NCI-H2227 treated with DMSO at 0.1 percent for 48 hours (cell line): ENCODE measurements at regions not wholly inside any gene's neighbourhood (a gene's known extent, or its start where the extent isn't known, plus 50 kb on each side); places are given as distances from the start of the nearest gene placed in this dataset.

Experiments
- DNase-seq: peaks from one replicate; lab custom pipeline; 2025; lab: John Stamatoyannopoulos, UW

DNA sequence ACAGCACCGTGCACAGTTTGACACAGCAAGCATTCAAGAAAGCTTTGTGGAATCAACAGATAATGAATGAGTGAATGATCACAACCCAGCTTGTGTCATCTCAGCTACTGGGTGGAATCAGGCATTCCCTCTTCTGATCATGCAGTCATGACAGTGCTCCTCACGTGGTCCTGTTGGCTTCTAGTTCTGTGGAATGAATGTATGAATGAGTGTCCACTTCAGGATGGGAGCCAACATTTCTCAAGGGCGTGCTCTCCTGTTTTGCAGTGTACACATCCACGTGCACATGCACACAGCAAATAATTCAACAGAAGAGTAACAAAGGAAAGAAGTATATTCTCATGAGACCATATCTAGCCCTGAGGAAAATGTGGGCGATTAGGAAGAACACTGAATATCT, 133.1 kb upstream of the NPVF start:
- no peak for DNase-seq

- DNase-seq = no peak
Measured at GRCh38 chr7:25361863-25362262, 133.6 kb upstream of the NPVF start.

DNA sequence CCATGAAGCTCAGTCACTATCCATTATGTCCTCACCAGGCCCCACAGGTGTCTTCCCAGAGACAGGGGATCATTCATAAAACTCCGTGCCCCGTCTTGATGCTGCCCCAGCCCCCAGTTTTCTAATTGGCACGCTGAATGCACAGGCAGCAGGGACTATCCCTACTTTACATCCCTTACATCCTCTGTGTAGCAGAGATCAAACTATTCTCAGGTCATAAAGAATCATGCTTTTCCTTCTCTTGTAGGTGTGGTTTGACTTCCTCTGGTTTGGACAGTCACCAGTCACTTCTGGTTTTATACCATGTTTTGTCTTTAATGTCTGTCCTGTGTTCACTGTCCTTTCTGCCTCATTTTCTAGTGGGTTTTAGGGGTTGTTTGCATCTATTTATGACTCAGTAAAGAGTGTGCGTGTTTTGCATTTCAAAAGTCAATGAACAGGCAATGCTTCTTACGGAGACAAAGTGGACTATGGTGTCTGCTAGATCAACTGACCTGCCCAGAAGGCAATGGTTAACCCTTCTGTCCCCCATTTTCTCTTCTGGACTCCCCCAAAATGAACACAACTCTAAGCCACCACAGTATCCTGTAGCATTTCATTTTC, 140.4 kb upstream of the NPVF start:
- DNase-seq = no peak

GRCh38 chr7:25369786-25370185, 141.5 kb upstream of the NPVF start:
- DNase-seq = no peak

- no peak for DNase-seq
Measured at GRCh38 chr7:25371972-25372371, 143.7 kb upstream of the NPVF start.

GRCh38 chr7:25375805-25376600, 147.7 kb upstream of the NPVF start:
- no peak for DNase-seq

DNA sequence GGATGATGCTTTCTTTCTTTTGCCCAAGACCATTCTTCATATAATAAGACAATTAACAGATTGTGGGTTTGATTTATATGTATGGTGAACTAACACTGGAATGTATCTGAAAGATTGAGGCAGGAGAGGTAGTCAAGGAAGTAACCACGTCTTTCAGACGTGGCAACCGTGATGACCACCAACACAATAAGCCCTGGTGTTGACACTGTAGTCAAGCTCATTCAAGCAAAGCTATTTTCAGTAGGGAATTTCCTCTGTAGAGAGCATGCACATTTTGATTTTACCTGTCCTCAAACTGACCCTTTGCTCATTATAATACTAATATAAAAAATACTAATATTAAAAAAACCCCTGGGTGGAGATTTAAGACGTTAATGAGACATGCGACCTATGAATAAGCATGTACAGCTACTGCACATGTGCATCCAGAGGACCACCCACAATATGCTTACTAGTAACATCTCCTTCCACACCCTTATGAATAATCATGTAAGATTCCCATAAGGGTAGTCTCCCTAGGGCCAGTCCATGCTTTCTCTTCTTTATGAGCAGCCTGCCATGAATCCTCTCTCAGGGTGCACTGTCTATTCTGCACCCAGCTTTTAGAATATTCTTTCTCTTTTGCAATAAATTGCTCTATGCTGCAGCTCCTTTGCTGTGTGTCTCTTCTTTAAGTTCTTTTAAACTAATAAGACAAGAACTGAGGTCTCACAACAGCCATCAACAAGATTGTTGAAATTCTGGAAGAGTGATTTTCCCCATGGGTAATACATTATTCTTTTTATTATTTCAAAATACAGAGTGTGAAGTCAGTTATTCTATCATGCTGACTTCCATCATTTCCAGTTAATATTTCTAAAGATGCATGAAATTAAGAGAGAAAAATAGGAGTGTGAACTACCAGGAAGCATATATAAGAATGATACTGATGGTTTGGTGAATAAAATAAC, 151.3 kb upstream of the NPVF start:
- no peak for DNase-seq

DNA sequence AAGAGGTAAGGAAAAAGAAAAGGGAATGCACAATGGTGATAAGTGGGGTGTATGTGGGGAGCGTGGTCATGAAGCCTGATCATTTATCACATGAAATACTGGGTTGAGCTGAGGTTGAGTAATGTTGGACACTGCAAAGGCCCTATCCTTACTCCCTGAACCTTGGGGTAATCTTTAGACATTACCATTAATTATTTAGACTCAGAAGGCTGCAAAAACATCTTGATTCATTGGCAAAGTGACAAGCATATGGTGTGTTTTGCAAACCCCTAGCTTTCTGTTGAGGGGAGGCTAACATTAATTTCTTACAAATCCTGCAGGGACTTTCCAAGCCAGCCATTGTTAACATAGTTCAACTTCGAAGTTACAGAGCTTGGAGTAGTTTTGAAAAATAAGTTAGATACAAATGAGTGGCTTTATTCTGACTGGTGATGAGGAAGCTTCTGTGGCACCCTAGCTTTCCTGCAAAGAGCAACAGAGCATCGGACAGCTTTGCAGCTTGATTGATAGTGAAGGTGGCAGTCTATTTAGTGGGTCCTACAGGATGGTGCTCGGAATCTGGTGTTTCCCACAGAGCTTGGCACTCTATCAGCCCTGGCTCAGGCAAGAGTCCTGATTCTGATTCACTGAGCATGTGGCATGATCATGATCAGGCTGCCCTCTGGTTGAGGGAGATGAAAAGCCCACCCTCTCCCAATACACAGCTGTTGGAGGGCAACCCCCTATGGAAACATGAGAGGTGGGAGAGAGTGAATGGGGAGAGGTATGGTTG, 153.7 kb upstream of the NPVF start:
- DNase-seq = no peak

DNA sequence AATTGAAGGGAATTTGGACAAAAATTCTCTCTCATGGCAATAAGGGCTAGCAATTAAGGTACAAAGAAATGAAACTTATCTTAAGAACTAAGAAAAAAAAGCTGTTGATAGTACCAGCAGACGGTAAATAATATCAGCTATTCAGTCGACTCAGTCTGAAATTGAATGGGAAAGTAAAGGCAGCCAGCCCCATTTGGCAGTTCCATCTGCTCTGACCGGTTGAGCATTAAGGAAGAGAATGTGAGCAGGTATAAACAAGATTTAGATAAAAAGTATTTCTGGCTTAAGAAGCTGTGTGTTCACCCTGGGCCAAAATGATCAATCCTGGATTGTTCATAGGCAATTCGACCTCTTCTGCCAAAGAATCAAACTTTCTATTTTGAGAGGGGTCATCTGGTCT, 154.6 kb upstream of the NPVF start:
- DNase-seq = no peak

- DNase-seq = no peak
Measured at GRCh38 chr7:25383402-25383801, 155.1 kb upstream of the NPVF start.

GRCh38 chr7:25384788-25385505, 156.7 kb upstream of the NPVF start:
- DNase-seq = peak; percentile 59

GRCh38 chr7:25385506-25386136, 157.3 kb upstream of the NPVF start:
- DNase-seq = no peak

GRCh38 chr7:25386311-25386744, 158.0 kb upstream of the NPVF start:
- no peak for DNase-seq

- DNase-seq = no peak
Measured at GRCh38 chr7:25388681-25389080, 160.4 kb upstream of the NPVF start.

- DNase-seq = peak; percentile 54
Measured at GRCh38 chr7:25389489-25390106, 161.3 kb upstream of the NPVF start.

- peak; percentile 33 for DNase-seq
Measured at GRCh38 chr7:25391295-25391861, 163.1 kb upstream of the NPVF start.

- no peak for DNase-seq
Measured at GRCh38 chr7:25391961-25392587, 163.8 kb upstream of the NPVF start.

GRCh38 chr7:25392588-25393338, 164.5 kb upstream of the NPVF start:
- peak; percentile 23 for DNase-seq

GRCh38 chr7:25395976-25396375, 167.7 kb upstream of the NPVF start:
- no peak for DNase-seq
